Activated CD8-positive, alpha-beta memory T cell treated with anti-CD3 and anti-CD28 coated beads for 36 hours (primary cell): ENCODE measurements at regions not wholly inside any gene's neighbourhood (a gene's known extent, or its start where the extent isn't known, plus 50 kb on each side); places are given as distances from the start of the nearest gene placed in this dataset.

Experiments used
- CTCF ChIA-PET: fragments of 350-600 bp; sonication (Branson Sonifier 250); formaldehyde crosslinking; loops from one replicate; lab custom pipeline; 2021; ENCODE audit warnings: antibody characterized with exemption; lab: Charles Lee
- POLR2A ChIA-PET: fragments of 350-600 bp; sonication (Branson Sonifier 250); formaldehyde crosslinking; loops from one replicate; lab custom pipeline; 2021; ENCODE audit warnings: antibody characterized with exemption; lab: Charles Lee

DNA sequence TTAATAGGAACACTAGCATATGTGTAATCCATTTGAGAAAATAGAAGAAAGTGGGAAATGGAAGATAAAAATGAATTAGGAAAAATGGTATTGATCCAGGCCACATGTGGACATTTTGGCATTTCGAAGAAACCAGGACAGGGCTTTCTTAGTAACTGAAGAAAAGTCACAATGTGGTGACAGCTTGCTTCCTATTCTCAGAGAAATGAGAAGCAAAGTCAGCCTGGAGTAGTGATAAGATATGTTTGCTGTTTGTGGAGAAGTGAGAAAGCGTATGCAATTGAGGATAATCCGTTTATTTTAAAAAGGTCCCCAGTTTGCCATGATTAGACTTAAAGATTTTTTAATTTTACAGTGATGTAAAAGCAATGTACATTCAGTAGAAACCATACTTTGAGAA, 127.9 kb downstream of the SLITRK6 start:
- POLR2A ChIA-PET, result no interaction called here

DNA sequence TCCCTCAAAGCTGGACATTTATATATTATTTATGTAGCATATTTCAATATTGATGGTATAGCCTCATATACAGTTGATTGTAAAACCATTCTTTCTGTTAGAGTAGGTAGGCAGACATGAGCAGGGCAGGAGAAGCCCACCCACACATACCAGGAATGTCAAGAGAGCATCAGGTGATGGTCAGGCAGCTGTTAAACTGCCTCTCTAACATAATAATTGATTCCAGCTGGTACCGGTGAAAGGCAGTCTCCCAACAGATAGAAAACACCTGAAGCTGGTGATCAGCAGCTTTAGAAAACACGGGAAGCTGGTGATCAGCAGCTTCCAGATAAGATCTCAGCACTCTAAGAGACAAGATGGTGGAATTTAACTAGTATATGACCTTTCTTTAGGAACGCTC, 132.9 kb downstream of the SLITRK6 start:
- CTCF ChIA-PET, result no interaction called here
- POLR2A ChIA-PET, result no interaction called here

More for the DNA sequence above, 127.9 kb downstream of the SLITRK6 start:
- CTCF ChIA-PET, result no interaction called here

DNA sequence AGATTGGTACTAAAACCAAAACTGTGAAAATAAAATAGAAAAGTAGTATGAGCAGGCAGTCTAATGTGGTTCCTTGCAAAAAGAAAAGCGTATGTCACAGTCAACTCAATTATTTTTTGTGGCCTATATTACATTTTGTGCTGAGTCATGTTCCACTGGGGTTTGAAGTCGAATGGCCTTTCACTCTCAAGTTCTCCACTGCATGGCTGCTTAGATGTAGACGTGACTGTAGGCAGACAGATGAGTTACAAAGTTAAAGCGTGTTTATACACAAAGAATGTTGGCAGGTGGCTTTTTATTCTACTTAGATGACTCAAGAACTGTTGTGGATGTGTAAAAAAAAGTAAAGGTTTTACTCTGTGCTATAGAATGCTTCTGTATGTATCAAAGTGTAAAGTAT, 133.9 kb downstream of the SLITRK6 start:
- CTCF ChIA-PET, result no interaction called here
- POLR2A ChIA-PET, result no interaction called here

DNA sequence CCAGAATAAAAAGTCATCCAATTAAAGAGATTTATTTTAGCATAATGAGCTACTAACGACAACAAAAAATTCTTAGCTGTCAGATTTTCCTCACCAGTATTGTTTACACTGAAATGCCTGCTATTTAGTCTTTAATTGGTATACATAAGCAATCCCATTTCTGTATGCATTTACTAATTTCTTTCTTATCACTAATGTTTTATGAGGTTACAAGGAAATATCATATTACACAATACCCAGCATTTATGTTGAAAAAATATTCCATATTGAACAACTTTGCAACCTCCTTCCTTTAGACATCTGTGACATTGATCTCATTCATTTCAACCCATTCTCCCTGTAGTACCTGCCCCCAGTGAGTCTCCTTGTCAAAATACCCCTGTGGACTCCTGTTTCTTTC, 135.4 kb downstream of the SLITRK6 start:
- ChIA-PET CTCF (no interaction called here), POLR2A (no interaction called here)

GRCh38 chr13:85662186-85662585, 137.0 kb downstream of the SLITRK6 start:
- CTCF ChIA-PET, result no interaction called here
- POLR2A ChIA-PET, result no interaction called here

DNA sequence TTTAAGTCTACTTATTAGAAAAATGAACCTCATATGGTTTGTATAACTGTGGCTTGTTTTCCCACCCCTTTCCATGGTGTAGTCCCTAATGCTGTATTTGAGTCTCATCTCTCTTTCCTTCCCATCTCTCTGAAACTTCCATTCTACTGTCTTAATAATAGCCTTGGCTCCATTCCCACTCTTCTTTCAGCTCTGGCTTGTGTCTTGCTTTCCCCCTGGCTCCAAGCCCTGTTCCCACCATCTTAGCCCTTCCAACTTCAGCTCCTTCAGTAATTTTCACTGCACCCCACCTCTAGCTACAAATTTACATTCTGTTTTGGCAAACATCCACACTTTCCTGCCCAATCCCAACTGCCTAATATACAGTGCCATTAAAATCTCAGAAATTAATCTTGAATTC, 137.5 kb downstream of the SLITRK6 start:
- ChIA-PET POLR2A (no interaction called here), CTCF (no interaction called here)

DNA sequence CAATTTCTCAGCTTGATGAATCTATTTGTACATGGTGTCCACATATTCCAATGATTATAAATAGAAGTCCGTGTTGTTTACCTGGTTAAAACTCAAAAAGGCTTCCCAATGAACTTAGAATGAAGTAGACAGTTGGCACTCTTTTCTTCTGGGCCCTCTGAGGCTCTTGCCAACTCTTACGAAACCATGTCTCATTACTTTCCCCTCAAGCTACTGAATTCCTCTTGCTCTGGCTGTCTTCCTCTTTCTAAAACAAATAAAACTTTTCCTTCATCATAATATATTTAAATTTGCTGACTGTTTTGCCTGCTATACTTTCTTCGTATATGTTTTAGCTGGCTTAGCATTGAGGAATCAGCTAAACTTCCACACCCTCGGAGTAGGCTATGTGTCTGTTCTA, 139.7 kb downstream of the SLITRK6 start:
- ChIA-PET CTCF (no interaction called here), POLR2A (no interaction called here)

DNA sequence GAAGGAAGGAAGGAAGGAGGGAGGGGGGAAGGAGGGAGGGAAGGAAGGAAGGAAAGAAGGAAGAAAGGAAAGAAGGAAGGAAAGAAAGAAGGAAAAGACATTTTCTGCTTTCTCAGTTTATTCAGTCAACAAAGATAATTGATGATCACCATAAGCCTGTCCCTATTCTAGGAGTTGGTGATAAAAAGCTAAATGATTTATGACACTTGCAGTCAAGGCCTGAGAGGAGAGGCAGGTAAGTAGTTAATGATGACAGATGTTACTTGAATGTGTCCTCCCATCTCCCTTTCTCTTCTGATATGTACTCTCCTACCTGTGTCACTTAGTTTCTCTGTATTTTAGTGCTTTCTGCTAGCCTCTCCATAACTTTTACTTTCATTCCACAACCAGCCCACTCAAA, 141.3 kb downstream of the SLITRK6 start:
- POLR2A ChIA-PET, result no interaction called here
- CTCF ChIA-PET, result no interaction called here

GRCh38 chr13:85655040-85655439, 144.2 kb downstream of the SLITRK6 start:
- ChIA-PET CTCF (no interaction called here), POLR2A (no interaction called here)

- ChIA-PET CTCF (no interaction called here), POLR2A (no interaction called here)
Measured at GRCh38 chr13:85654227-85654626, 145.0 kb downstream of the SLITRK6 start.

DNA sequence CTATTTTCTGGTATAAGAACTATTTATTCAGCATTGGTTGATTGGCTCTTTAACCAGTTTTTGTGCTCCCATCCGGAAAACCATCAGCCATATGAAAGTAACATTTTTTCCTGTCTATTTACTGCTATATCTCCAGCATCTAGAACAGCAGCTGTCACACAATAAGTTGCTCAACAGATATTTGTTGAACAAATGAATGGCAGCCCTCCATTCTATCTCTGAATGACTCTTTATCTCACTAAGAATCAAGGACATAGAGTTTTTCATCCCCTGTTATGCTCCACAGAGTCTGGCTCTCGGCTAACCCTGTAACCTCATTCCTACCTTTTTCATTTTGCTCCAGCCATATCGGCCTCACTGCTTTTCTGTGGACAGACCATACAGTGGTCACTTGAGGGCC, 145.5 kb downstream of the SLITRK6 start:
- POLR2A ChIA-PET, result no interaction called here
- CTCF ChIA-PET, result no interaction called here

DNA sequence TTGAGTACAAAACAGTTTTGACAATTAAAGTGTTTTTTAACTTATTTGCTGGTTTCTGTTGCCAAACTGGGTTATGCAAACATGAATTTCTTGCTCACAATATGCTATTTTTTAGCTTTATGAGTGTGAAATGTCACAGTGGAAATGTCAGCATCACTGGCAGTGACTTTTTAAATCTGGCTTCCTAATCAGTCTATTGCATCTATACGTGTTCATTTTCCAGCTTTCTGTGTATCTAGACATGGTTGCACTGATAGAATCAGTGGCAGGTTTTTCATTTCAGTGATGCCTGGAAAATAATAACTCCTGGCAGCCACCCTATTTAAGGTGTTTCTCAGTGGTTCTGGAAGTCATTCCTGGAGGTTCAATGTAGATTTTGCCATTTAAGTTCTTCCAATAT, 146.7 kb downstream of the SLITRK6 start:
- CTCF ChIA-PET, result no interaction called here
- POLR2A ChIA-PET, result no interaction called here

- ChIA-PET POLR2A (no interaction called here), CTCF (no interaction called here)
Measured at GRCh38 chr13:85651440-85651839, 147.8 kb downstream of the SLITRK6 start.

DNA sequence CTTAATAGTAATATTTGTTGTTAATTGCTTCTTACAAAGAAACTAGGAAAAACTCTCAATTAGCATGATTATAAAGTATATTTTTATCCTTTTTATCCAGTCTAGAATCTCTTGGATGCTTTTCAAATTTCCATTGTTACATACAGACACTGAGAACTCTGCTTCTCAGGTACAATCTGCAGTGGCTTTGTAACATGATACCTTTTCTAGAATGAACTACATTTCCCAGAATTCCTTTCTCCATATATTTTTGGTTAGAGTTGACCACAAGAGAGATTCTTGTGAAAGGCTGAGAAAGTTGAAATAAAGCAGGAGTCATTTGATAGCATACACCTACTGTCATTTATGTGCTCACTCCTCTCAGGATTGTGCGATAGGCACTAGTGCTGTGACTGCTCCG, 148.6 kb downstream of the SLITRK6 start:
- ChIA-PET POLR2A (no interaction called here), CTCF (no interaction called here)

DNA sequence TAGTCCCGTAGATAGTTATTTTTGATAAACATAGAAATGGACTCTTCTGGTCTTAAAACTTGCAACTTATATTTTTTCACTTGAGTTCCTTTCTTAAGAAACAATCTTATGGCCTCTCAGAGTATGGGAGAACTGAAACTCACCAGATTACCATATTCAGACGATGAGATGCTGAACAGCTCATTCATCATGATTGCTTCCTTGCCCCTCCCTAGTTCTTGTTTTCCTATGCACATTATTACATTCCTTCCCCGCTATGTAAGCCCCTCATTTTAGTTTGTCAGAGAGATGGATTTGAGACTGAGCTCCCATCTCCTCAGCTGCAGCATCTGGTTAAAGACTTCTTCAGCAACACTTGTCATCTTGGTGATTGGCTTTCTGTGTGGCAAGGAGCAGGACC, 158.5 kb downstream of the SLITRK6 start:
- CTCF ChIA-PET, result no interaction called here
- POLR2A ChIA-PET, result no interaction called here

GRCh38 chr13:85638815-85639393, 160.3 kb downstream of the SLITRK6 start:
- ChIA-PET CTCF (no interaction called here), POLR2A (no interaction called here)

- POLR2A ChIA-PET, result no interaction called here
- CTCF ChIA-PET, result no interaction called here
Measured at GRCh38 chr13:85638265-85638664, 161.0 kb downstream of the SLITRK6 start.

DNA sequence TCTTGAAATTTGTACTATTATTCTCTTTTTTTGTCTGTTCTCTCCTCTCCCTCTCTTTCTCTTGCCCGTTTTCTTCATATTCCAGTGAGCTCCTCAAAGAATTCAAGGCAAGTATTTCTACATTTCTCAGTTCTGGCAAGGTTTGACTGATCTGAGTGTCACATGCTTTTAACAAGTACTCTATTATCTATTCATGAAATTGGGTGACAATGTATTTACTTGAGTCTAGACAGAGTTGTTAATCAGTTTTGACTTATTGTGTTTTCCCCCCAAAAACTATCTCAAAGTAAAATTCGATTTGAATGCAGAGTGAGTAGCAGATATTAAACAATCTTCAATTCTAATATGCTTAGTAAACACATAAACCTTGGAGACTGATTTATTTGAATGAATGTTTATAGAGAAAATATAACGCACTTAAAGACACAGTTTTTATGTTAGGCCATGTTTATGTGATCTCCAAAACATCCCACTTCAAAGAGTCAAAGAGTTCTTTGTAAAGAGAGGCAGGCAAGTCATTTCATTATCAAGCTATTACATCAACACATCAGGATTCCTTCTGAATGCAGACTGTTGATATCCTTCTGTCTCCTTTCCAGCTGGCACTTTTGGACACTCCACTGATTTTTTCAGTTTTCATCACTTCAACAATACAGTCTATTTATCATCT, 166.6 kb downstream of the SLITRK6 start:
- POLR2A ChIA-PET, result no interaction called here
- CTCF ChIA-PET, result no interaction called here

GRCh38 chr13:85631801-85632200, 167.4 kb downstream of the SLITRK6 start:
- CTCF ChIA-PET, result no interaction called here
- POLR2A ChIA-PET, result no interaction called here

- ChIA-PET POLR2A (no interaction called here), CTCF (interaction anchor here (0.6 kb wide), 1 partner anchor 13 kb away, joined by 3 read pairs; no protein-coding TSS in a partner anchor)
Measured at GRCh38 chr13:85626603-85627002, 172.6 kb downstream of the SLITRK6 start.

DNA sequence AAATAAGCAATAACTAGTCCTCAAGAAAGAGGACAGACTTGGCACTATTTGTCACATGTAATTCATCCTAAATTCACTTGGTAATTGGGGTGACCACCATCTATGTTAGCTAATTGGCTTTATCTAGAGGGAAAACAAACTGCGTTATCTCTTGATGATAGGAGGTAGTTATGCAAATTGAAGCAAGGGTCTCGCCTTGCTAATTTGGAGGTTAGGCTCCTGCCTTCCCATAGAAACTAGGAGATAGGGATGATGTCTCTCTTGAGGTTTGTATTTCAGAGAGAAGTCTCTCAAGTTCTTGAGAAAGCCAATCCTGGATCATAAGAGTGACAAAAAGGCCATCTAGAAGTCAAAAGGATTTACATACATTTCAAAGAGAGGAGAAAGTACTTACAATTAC, 179.9 kb downstream of the SLITRK6 start:
- ChIA-PET POLR2A (no interaction called here), CTCF (no interaction called here)

- ChIA-PET POLR2A (no interaction called here), CTCF (no interaction called here)
Measured at GRCh38 chr13:85618521-85618920, 180.7 kb downstream of the SLITRK6 start.
